Suppressor macrophage treated with lipopolysaccharide for 4 hours (primary cell): ENCODE measurements at regions not wholly inside any gene's neighbourhood (a gene's known extent, or its start where the extent isn't known, plus 50 kb on each side); places are given as distances from the start of the nearest gene placed in this dataset.

Source experiments
- DNase-seq: peaks from one replicate; pipeline ENCODE4 v3.0.0-alpha.2; 2020

DNA sequence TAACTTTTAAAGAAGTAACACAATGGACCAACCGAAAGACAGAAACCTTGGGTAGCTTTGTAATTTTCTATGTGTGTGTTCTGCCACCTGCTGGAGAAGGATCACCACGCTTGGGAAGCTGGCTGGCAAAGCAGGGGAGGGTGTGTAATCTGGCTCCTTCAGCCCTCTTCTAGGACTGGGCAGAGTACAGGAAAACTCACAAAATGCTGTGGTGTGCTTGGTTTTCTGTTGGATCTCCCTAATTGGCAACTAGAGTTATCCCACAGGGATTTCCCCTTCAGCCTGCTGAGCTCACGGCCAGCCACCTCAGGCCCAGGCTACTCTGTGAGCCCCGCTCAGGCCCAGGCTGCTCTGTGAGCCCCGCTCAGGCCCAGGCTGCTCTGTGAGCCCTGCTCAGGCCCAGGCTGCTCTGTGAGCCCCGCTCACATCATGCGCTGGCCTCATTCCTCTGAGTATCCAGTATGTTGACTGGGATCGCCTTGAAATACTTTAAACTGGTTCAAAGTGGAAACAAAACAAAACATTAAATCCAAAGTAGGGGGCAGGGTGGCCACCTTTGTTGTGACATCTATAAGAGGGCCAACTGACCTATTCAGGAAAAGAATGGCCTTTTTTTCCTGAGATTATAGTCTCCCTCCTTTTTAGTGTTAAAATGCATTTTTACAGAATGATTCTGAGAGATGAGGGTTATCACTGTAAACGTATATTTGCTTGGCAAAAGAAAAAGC is 52.0 kb upstream of the RNU6-8 start:
- DNase-seq = peak; percentile 64

DNA sequence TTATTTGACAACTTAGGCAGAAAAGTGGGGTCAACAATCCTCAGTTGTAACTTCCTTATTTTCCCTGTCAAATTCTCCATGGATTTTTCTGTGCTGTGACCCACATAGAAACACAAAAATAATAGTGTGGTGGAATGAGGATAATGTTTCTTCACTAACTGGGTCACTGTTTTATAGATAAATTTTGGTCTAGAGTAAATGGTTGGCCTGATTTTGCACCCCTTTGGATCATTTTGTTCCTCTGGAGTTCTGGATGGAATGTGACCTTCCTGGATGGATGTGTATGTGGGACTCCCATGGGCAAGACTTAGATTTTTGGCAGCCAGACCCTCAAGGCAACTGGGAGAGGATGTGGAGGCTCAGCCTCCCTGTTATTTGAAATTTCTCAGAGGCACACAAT is 52.7 kb upstream of the RNU6-8 start:
- DNase-seq = no peak

- DNase-seq = no peak
Observed at GRCh38 chr14:32256576-32256975, 53.5 kb upstream of the RNU6-8 start.

GRCh38 chr14:32258336-32258993 is 55.4 kb upstream of the RNU6-8 start:
- peak; percentile 46 for DNase-seq

DNA sequence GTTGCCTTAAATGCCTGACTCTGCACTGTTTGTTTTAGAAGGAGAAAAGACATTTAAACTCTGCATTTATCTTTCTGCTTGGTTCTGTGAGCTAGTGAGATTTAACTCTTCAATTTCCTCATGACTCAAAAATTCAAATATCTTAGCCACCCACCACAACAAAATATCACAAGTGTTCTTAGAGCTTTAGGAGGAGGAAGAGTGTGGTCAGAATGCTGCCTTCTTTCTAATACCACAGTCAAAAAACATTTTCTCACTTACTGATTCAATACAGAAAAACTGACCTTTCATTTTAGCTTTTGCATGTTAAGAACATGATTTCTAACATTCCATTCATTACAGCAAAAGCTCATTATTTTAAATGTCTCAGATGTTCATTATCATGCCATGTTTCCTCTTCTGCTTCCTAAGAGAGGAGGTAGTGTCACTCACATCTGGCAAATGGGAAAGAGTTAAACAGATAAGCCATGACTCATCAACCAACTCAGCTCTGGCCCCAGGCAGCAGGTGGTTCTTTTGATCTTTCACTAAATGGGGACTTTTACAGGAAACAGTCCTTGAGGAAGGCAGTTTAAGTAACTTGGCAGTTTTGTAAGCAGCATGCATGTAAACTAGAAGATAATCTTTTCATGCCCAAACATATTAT is 56.4 kb upstream of the RNU6-8 start:
- DNase-seq = peak; percentile 11

GRCh38 chr14:32263939-32264567 is 61.0 kb upstream of the RNU6-8 start:
- DNase-seq = no peak

GRCh38 chr14:32265584-32265983 is 62.5 kb upstream of the RNU6-8 start:
- DNase-seq = no peak

- DNase-seq = no peak
Observed at GRCh38 chr14:32277998-32278397, 51.1 kb upstream of the AKAP6 start.
